ENCODE measurements at regions not wholly inside any gene's neighbourhood (a gene's known extent, or its start where the extent isn't known, plus 50 kb on each side); places are given as distances from the start of the nearest gene placed in this dataset.

GRCh38 chr1:13994386-13994785 lies 294.4 kb downstream of the PRDM2 start:
- Histone ChIP-seq H3K4me1 (ENCODE audit: control insufficient read depth in 2 of 2, insufficient read depth in 2 of 2, low read length in 2 of 2) (no peaks in the 10 kb centered on the region), H3K27ac (ENCODE audit: low read depth in 2 of 2, low read length in 2 of 2) (no peak overlapping the region), H3K4me3 (ENCODE audit: low read length in 2 of 2) (no peak overlapping the region), H3K9ac (ENCODE audit: low read depth in 1 of 2, low read length in 2 of 2) (no peak overlapping the region), H3K27me3 (ENCODE audit: control insufficient read depth in 2 of 2, insufficient read depth in 2 of 2, low read length in 2 of 2) (no peaks in the 10 kb centered on the region), H3K9me3 (ENCODE audit: control insufficient read depth in 2 of 2, low read length in 2 of 2) (no peaks in the 10 kb centered on the region), H3K36me3 (ENCODE audit: control insufficient read depth in 2 of 2, insufficient read depth in 2 of 2, low read length in 2 of 2) (no peaks in the 10 kb centered on the region)

DNA sequence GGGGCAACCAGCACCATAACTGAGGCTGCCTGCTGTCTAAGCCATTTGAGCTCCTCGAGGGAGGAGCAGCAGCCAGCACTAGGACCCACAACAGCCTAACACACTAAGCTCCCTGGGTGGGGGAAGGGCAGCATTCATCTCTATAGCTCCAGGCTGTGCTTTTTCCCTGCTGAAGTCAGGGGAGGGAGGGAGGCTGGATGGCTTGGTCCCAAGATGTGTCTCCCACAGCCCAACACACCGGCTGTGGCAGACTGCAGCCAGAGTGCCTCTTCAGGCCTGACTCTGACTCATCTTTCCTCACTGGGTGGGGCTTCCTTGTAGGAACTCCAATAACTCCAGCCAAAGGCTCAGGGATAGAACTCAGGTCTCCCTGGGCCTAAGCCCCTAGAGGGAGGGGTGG lies 296.3 kb downstream of the PRDM2 start:
- Histone ChIP-seq H3K4me1 (ENCODE audit: control insufficient read depth in 2 of 2, insufficient read depth in 2 of 2, low read length in 2 of 2) (no peaks in the 10 kb centered on the region), H3K36me3 (ENCODE audit: control insufficient read depth in 2 of 2, insufficient read depth in 2 of 2, low read length in 2 of 2) (no peaks in the 10 kb centered on the region), H3K4me3 (ENCODE audit: low read length in 2 of 2) (no peak overlapping the region), H3K27me3 (ENCODE audit: control insufficient read depth in 2 of 2, insufficient read depth in 2 of 2, low read length in 2 of 2) (no peaks in the 10 kb centered on the region), H3K9ac (ENCODE audit: low read depth in 1 of 2, low read length in 2 of 2) (no peak overlapping the region), H3K9me3 (ENCODE audit: control insufficient read depth in 2 of 2, low read length in 2 of 2) (no peaks in the 10 kb centered on the region), H3K27ac (ENCODE audit: low read depth in 2 of 2, low read length in 2 of 2) (no peak overlapping the region)

- H3K27ac ChIP-seq (ENCODE audit: low read depth in 2 of 2, low read length in 2 of 2): no peak overlapping the region
- H3K9ac ChIP-seq (ENCODE audit: low read depth in 1 of 2, low read length in 2 of 2): no peak overlapping the region
- no peak overlapping the region for H3K4me3 ChIP-seq (ENCODE audit: low read length in 2 of 2)
- no peaks in the 10 kb centered on the region for H3K9me3 ChIP-seq (ENCODE audit: control insufficient read depth in 2 of 2, low read length in 2 of 2)
- no peaks in the 10 kb centered on the region for H3K4me1 ChIP-seq (ENCODE audit: control insufficient read depth in 2 of 2, insufficient read depth in 2 of 2, low read length in 2 of 2)
- H3K36me3 ChIP-seq (ENCODE audit: control insufficient read depth in 2 of 2, insufficient read depth in 2 of 2, low read length in 2 of 2): no peaks in the 10 kb centered on the region
- H3K27me3 ChIP-seq (ENCODE audit: control insufficient read depth in 2 of 2, insufficient read depth in 2 of 2, low read length in 2 of 2): no peaks in the 10 kb centered on the region
These were observed 303.6 kb downstream of the PRDM2 start for GRCh38 chr1:14003552-14003951.

DNA sequence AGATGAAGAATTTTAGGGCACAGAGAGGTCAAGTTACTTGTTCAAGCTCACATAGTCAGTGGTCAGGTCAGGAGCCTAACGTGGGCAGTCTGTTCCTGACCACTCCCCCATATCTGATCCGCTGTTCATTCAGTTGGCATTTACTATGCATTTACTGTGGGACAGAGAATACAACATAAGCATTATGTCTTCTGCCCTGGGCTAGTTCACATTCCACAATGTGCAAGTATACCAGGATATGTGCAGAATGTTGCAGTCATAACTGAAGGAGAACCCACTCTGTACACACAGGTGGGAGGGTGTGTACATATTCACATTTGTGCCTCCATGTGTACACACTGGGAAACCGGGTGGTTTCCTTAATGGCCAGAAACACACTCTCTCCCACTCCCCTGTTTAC lies 309.6 kb downstream of the PRDM2 start:
- no peak overlapping the region for H3K4me3 ChIP-seq (ENCODE audit: low read length in 2 of 2)
- no peak overlapping the region for H3K9ac ChIP-seq (ENCODE audit: low read depth in 1 of 2, low read length in 2 of 2)
- H3K36me3 ChIP-seq (ENCODE audit: control insufficient read depth in 2 of 2, insufficient read depth in 2 of 2, low read length in 2 of 2): no peaks in the 10 kb centered on the region
- H3K9me3 ChIP-seq (ENCODE audit: control insufficient read depth in 2 of 2, low read length in 2 of 2): no peaks in the 10 kb centered on the region
- H3K27ac ChIP-seq (ENCODE audit: low read depth in 2 of 2, low read length in 2 of 2): no peak overlapping the region
- H3K27me3 ChIP-seq (ENCODE audit: control insufficient read depth in 2 of 2, insufficient read depth in 2 of 2, low read length in 2 of 2): no peaks in the 10 kb centered on the region
- no peaks in the 10 kb centered on the region for H3K4me1 ChIP-seq (ENCODE audit: control insufficient read depth in 2 of 2, insufficient read depth in 2 of 2, low read length in 2 of 2)

- H3K4me3 ChIP-seq (ENCODE audit: low read length in 2 of 2): no peak overlapping the region
- H3K9ac ChIP-seq (ENCODE audit: low read depth in 1 of 2, low read length in 2 of 2): no peak overlapping the region
- no peak overlapping the region for H3K27ac ChIP-seq (ENCODE audit: low read depth in 2 of 2, low read length in 2 of 2)
- H3K9me3 ChIP-seq (ENCODE audit: control insufficient read depth in 2 of 2, low read length in 2 of 2): no peaks in the 10 kb centered on the region
- no peaks in the 10 kb centered on the region for H3K27me3 ChIP-seq (ENCODE audit: control insufficient read depth in 2 of 2, insufficient read depth in 2 of 2, low read length in 2 of 2)
- H3K36me3 ChIP-seq (ENCODE audit: control insufficient read depth in 2 of 2, insufficient read depth in 2 of 2, low read length in 2 of 2): no peaks in the 10 kb centered on the region
- H3K4me1 ChIP-seq (ENCODE audit: control insufficient read depth in 2 of 2, insufficient read depth in 2 of 2, low read length in 2 of 2): no peaks in the 10 kb centered on the region
These were observed 310.5 kb downstream of the PRDM2 start for GRCh38 chr1:14010476-14010875.

DNA sequence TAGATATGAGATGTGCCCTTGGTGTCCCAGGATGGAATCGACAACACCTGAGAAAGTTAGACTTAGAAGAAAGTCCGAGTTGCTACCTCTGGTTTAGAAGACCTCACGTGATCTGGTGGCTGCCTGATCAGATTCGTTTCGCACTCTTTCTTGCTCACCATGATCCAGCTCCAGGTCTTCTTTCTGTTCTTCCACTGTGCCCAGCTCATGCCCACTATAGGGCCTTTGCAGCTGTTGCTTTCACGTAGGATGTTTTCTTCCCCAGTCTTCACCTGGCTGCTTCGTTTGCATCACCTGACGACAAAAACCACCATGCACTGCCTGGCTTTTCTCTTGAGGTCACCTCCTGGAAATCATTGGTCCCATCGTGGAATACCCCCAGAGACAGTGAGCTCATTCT lies 311.1 kb downstream of the PRDM2 start:
- H3K9me3 ChIP-seq (ENCODE audit: control insufficient read depth in 2 of 2, low read length in 2 of 2): no peaks in the 10 kb centered on the region
- H3K4me1 ChIP-seq (ENCODE audit: control insufficient read depth in 2 of 2, insufficient read depth in 2 of 2, low read length in 2 of 2): no peaks in the 10 kb centered on the region
- no peak overlapping the region for H3K27ac ChIP-seq (ENCODE audit: low read depth in 2 of 2, low read length in 2 of 2)
- H3K9ac ChIP-seq (ENCODE audit: low read depth in 1 of 2, low read length in 2 of 2): no peak overlapping the region
- H3K27me3 ChIP-seq (ENCODE audit: control insufficient read depth in 2 of 2, insufficient read depth in 2 of 2, low read length in 2 of 2): no peaks in the 10 kb centered on the region
- H3K4me3 ChIP-seq (ENCODE audit: low read length in 2 of 2): no peak overlapping the region
- H3K36me3 ChIP-seq (ENCODE audit: control insufficient read depth in 2 of 2, insufficient read depth in 2 of 2, low read length in 2 of 2): no peaks in the 10 kb centered on the region

DNA sequence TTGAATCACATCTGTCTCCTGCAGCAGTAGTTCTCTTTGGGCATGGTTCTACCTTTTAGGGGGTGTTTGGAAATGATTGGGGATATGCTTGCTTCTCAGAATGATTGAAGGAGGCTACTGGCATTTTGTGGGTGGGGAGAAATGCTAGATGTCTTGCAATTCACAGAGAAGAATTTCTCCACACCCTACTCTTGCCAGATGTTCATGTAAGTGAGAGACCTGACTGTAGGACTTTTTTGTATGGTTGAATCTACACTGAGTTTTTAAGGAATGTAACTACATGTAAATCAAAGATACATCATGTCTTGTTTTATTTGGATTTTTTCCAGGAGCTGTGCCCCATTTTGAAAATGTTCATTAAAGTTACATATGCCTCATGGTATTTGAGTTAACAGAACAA lies 311.9 kb downstream of the PRDM2 start:
- no peak overlapping the region for H3K9ac ChIP-seq (ENCODE audit: low read depth in 1 of 2, low read length in 2 of 2)
- no peaks in the 10 kb centered on the region for H3K4me1 ChIP-seq (ENCODE audit: control insufficient read depth in 2 of 2, insufficient read depth in 2 of 2, low read length in 2 of 2)
- no peaks in the 10 kb centered on the region for H3K9me3 ChIP-seq (ENCODE audit: control insufficient read depth in 2 of 2, low read length in 2 of 2)
- H3K36me3 ChIP-seq (ENCODE audit: control insufficient read depth in 2 of 2, insufficient read depth in 2 of 2, low read length in 2 of 2): no peaks in the 10 kb centered on the region
- no peak overlapping the region for H3K4me3 ChIP-seq (ENCODE audit: low read length in 2 of 2)
- H3K27ac ChIP-seq (ENCODE audit: low read depth in 2 of 2, low read length in 2 of 2): no peak overlapping the region
- no peaks in the 10 kb centered on the region for H3K27me3 ChIP-seq (ENCODE audit: control insufficient read depth in 2 of 2, insufficient read depth in 2 of 2, low read length in 2 of 2)

- H3K36me3 ChIP-seq (ENCODE audit: control insufficient read depth in 2 of 2, insufficient read depth in 2 of 2, low read length in 2 of 2): no peaks in the 10 kb centered on the region
- H3K4me3 ChIP-seq (ENCODE audit: low read length in 2 of 2): no peak overlapping the region
- H3K27ac ChIP-seq (ENCODE audit: low read depth in 2 of 2, low read length in 2 of 2): no peak overlapping the region
- H3K9ac ChIP-seq (ENCODE audit: low read depth in 1 of 2, low read length in 2 of 2): no peak overlapping the region
- no peaks in the 10 kb centered on the region for H3K4me1 ChIP-seq (ENCODE audit: control insufficient read depth in 2 of 2, insufficient read depth in 2 of 2, low read length in 2 of 2)
- no peaks in the 10 kb centered on the region for H3K9me3 ChIP-seq (ENCODE audit: control insufficient read depth in 2 of 2, low read length in 2 of 2)
- no peaks in the 10 kb centered on the region for H3K27me3 ChIP-seq (ENCODE audit: control insufficient read depth in 2 of 2, insufficient read depth in 2 of 2, low read length in 2 of 2)
These were observed 314.9 kb downstream of the PRDM2 start for GRCh38 chr1:14014929-14015328.

- Histone ChIP-seq H3K9ac (ENCODE audit: low read depth in 1 of 2, low read length in 2 of 2) (no peak overlapping the region), H3K4me1 (ENCODE audit: control insufficient read depth in 2 of 2, insufficient read depth in 2 of 2, low read length in 2 of 2) (no peaks in the 10 kb centered on the region), H3K36me3 (ENCODE audit: control insufficient read depth in 2 of 2, insufficient read depth in 2 of 2, low read length in 2 of 2) (no peaks in the 10 kb centered on the region), H3K27me3 (ENCODE audit: control insufficient read depth in 2 of 2, insufficient read depth in 2 of 2, low read length in 2 of 2) (no peaks in the 10 kb centered on the region), H3K27ac (ENCODE audit: low read depth in 2 of 2, low read length in 2 of 2) (no peak overlapping the region), H3K4me3 (ENCODE audit: low read length in 2 of 2) (no peak overlapping the region), H3K9me3 (ENCODE audit: control insufficient read depth in 2 of 2, low read length in 2 of 2) (no peaks in the 10 kb centered on the region)
These were observed 315.9 kb downstream of the PRDM2 start for GRCh38 chr1:14015917-14016316.

DNA sequence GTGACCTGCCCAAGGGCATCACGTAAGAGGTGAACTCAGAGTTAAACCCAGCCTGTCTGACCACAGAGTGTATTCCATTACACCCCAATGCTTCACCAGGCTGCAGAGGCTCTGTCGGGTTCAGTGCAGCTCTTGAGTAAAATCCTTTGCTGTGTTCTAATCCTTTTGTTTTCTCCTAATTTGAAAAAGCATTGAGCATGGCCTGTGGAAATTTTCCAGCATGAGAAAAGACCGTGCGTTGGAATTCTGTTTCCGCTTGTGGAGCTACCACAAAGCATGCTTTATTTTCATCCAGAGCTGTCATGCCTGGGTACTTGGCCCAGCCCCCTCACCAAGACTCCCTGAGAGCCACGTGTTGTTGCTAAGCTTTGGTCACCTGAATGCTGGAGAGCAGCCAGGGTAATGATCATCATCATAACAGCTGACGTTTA lies 317.6 kb downstream of the PRDM2 start:
- Histone ChIP-seq H3K4me1 (ENCODE audit: control insufficient read depth in 2 of 2, insufficient read depth in 2 of 2, low read length in 2 of 2) (no peaks in the 10 kb centered on the region), H3K9me3 (ENCODE audit: control insufficient read depth in 2 of 2, low read length in 2 of 2) (no peaks in the 10 kb centered on the region), H3K27ac (ENCODE audit: low read depth in 2 of 2, low read length in 2 of 2) (no peak overlapping the region), H3K36me3 (ENCODE audit: control insufficient read depth in 2 of 2, insufficient read depth in 2 of 2, low read length in 2 of 2) (no peaks in the 10 kb centered on the region), H3K27me3 (ENCODE audit: control insufficient read depth in 2 of 2, insufficient read depth in 2 of 2, low read length in 2 of 2) (no peaks in the 10 kb centered on the region), H3K4me3 (ENCODE audit: low read length in 2 of 2) (no peak overlapping the region), H3K9ac (ENCODE audit: low read depth in 1 of 2, low read length in 2 of 2) (no peak overlapping the region)

GRCh38 chr1:14019461-14019860 lies 319.5 kb downstream of the PRDM2 start:
- H3K4me3 ChIP-seq (ENCODE audit: low read length in 2 of 2): no peak overlapping the region
- no peaks in the 10 kb centered on the region for H3K4me1 ChIP-seq (ENCODE audit: control insufficient read depth in 2 of 2, insufficient read depth in 2 of 2, low read length in 2 of 2)
- H3K27me3 ChIP-seq (ENCODE audit: control insufficient read depth in 2 of 2, insufficient read depth in 2 of 2, low read length in 2 of 2): no peaks in the 10 kb centered on the region
- H3K27ac ChIP-seq (ENCODE audit: low read depth in 2 of 2, low read length in 2 of 2): no peak overlapping the region
- H3K36me3 ChIP-seq (ENCODE audit: control insufficient read depth in 2 of 2, insufficient read depth in 2 of 2, low read length in 2 of 2): no peaks in the 10 kb centered on the region
- H3K9me3 ChIP-seq (ENCODE audit: control insufficient read depth in 2 of 2, low read length in 2 of 2): no peaks in the 10 kb centered on the region
- no peak overlapping the region for H3K9ac ChIP-seq (ENCODE audit: low read depth in 1 of 2, low read length in 2 of 2)
